K562 (cell line): ENCODE measurements at regions not wholly inside any gene's neighbourhood (a gene's known extent, or its start where the extent isn't known, plus 50 kb on each side); places are given as distances from the start of the nearest gene placed in this dataset.

Experiments used
- ARID3B ChIP-seq: fragments of 250-450 bp; sonication (Bioruptor Pico); IDR thresholded peaks from 2 replicates; pipeline ENCODE4 v1.4.0; 2020; ENCODE audit warnings: borderline replicate concordance
- CHD2 ChIP-seq: IDR thresholded peaks from 2 replicates; pipeline ENCODE4 v1.6.1; 2011; ENCODE audit warnings: low read depth, low read length
- E2F1 ChIP-seq: sonication (generic); formaldehyde crosslinking; IDR thresholded peaks from 2 replicates; pipeline ENCODE4 v1.8.1; 2023; ENCODE audit warnings: mild to moderate bottlenecking, missing genetic modification reagents, moderate library complexity
- HDAC2 ChIP-seq: fragments of 450-650 bp; IDR thresholded peaks from 2 replicates; pipeline ENCODE4 v1.6.1; 2016; ENCODE audit warnings: mild to moderate bottlenecking
- ZBTB33 ChIP-seq: sonication (generic); formaldehyde crosslinking; IDR thresholded peaks from 2 replicates; pipeline ENCODE4 v1.8.1; 2023; ENCODE audit warnings: mild to moderate bottlenecking, missing genetic modification reagents
- ZNF133 ChIP-seq: fragments of 250-450 bp; sonication (Bioruptor Pico); IDR thresholded peaks from 2 replicates; pipeline ENCODE4 v1.4.0; 2020; ENCODE audit warnings: mild to moderate bottlenecking
- ZNF644 ChIP-seq: fragments of 200-800 bp; sonication (Bioruptor generic); IDR thresholded peaks from 2 replicates; pipeline ENCODE4 v1.6.1; 2016; ENCODE audit warnings: low read depth, missing genetic modification characterization, missing compliant biosample characterization
- ZSCAN32 ChIP-seq: fragments of 450-650 bp; formaldehyde crosslinking; IDR thresholded peaks from 2 replicates; pipeline ENCODE4 v1.4.0; 2020; ENCODE audit warnings: mild to moderate bottlenecking, moderate library complexity

GRCh38 chr20:10902174-10902573 is 228.4 kb upstream of the JAG1 start:
- no peak for TF ChIP-seq ARID3B (CRISPR knock-in tag)
- TF ChIP-seq HDAC2 = no peak
- no peak for TF ChIP-seq E2F1 (CRISPR knock-in tag)
- TF ChIP-seq ZNF644 = no peak
- no peak for TF ChIP-seq ZBTB33 (CRISPR knock-in tag)
- no peak for TF ChIP-seq ZSCAN32 (CRISPR knock-in tag)
- TF ChIP-seq CHD2 = no peak
- TF ChIP-seq ZNF133 = no peak
